ENCODE measurements at regions not wholly inside any gene's neighbourhood (a gene's known extent, or its start where the extent isn't known, plus 50 kb on each side); places are given as distances from the start of the nearest gene placed in this dataset.
"Not testable (repeated sequence)": the region's sequence is repeated elsewhere in the genome, so short reads cannot be mapped to it uniquely, and the experiment has no call there.

DNA sequence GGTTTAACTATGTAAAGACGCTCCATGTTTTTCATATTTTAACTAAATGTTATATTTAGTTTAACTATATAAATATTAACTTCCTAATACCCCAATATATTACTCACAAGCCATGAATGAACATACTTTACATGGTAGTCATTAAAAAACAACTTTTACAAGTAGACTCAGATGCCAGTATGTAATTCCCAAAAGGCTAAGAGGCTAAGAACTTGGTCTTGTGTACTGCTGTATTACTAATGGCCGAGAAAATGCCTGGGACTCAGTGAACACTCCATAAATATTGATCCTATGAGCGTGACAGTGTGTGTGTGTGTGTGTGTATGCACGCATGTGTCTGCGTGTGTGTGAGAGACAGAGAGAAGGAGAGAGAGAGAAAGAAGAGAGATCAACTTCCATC is 2342.0 kb upstream of the PCDH20 start:
- TF ChIP-seq, protein P1, sequence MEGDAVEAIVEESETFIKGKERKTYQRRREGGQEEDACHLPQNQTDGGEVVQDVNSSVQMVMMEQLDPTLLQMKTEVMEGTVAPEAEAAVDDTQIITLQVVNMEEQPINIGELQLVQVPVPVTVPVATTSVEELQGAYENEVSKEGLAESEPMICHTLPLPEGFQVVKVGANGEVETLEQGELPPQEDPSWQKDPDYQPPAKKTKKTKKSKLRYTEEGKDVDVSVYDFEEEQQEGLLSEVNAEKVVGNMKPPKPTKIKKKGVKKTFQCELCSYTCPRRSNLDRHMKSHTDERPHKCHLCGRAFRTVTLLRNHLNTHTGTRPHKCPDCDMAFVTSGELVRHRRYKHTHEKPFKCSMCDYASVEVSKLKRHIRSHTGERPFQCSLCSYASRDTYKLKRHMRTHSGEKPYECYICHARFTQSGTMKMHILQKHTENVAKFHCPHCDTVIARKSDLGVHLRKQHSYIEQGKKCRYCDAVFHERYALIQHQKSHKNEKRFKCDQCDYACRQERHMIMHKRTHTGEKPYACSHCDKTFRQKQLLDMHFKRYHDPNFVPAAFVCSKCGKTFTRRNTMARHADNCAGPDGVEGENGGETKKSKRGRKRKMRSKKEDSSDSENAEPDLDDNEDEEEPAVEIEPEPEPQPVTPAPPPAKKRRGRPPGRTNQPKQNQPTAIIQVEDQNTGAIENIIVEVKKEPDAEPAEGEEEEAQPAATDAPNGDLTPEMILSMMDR (IDR thresholded peaks at IDR 0.05): not testable (repeated sequence)
- not testable (repeated sequence) for TF ChIP-seq POLR2A (IDR thresholded peaks at IDR 0.05)
